Right cardiac atrium (tissue), 5 donors: ENCODE measurements at regions not wholly inside any gene's neighbourhood (a gene's known extent, or its start where the extent isn't known, plus 50 kb on each side); places are given as distances from the start of the nearest gene placed in this dataset.

Experiments
- ATAC-seq, 2 donors: fragments of 200-7000 bp; cut with Tn5 transposase; one replicate each; pipeline versions ENCODE4 v1.8.0 to v1.9.1; 2020; ENCODE audit warnings: moderate library complexity in 2 of 2, mild to moderate bottlenecking in 1 of 2
- DNase-seq, 3 donors: peaks; one replicate each; pipeline ENCODE4 v3.0.0-alpha.2; 2020
- H3K27ac ChIP-seq: one replicate; pipeline ENCODE4 v1.5.1; 2013; ENCODE audit warnings: mild to moderate bottlenecking, low read length, control low read depth, moderate library complexity
- H3K27me3 ChIP-seq: one replicate; pipeline ENCODE4 v1.6.1; 2013; ENCODE audit not compliant: control insufficient read depth, insufficient read depth
- H3K4me1 ChIP-seq: one replicate; pipeline ENCODE4 v1.6.1; 2013; ENCODE audit warnings: low read length; ENCODE audit not compliant: control insufficient read depth, insufficient read depth
- H3K4me3 ChIP-seq: one replicate; pipeline ENCODE4 v1.5.1; 2013; ENCODE audit warnings: low read length, control low read depth
- H3K9me3 ChIP-seq: one replicate; pipeline ENCODE4 v1.6.1; 2013; ENCODE audit warnings: low read length; ENCODE audit not compliant: control insufficient read depth
- WGBS: extraction: QIAGEN DNeasy Blood & Tissue Kit; methylation state at CpG from one replicate; pipeline ENCODE4 v1.1.7; 2013; 5-methylcytosine and 5-hydroxymethylcytosine counted together
- intact Hi-C, 4 donors: fragments of 100-400 bp; cut with DNase I; formaldehyde crosslinking; loops; one replicate each; pipeline versions ENCODE4 v1.11.0 to v1.14.0; 2022 to 2023
- donor health status: healthy with polysubstance abuse.
- donor health status: DM: no; HTN: yes; CAD: no.
- donor health status: DM: no; HTN: no; CAD: no.
- donor health status: DM: no; HTN: yes; CAD: no; lungs with severe emphysema.
- donor health status: DM: yes; HTN: yes; CAD: no.

DNA sequence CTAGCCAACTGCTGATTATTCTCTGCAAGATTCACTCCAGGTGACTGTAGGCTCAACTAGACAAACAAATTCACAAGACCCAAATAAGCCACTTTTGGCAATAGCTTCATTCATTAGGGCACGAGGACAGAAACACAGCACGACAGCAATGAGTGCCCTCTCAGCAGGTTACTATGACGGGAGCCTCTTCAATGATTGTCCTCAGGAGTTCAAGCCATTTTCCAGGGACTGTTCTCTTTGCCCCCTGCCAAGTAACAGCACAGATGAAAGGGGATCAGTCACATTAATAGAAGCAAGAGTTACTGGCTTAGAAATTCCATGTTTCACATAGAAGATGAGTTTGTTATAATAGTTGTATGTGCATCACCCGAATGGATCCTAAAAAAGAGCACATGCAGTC, 712.2 kb downstream of the CDH8 start:
- Histone ChIP-seq H3K27ac (no peak overlapping the region), H3K27me3 (no peaks in the 10 kb centered on the region), H3K9me3 (no peaks in the 10 kb centered on the region), H3K4me1 (no peaks in the 10 kb centered on the region), H3K4me3 (no peak overlapping the region)
- DNase-seq (no peak), ATAC-seq (no peak)
- intact Hi-C loops: no loop called here
- 55% methylated on average over 4 of the region's 4 CpGs for WGBS

DNA sequence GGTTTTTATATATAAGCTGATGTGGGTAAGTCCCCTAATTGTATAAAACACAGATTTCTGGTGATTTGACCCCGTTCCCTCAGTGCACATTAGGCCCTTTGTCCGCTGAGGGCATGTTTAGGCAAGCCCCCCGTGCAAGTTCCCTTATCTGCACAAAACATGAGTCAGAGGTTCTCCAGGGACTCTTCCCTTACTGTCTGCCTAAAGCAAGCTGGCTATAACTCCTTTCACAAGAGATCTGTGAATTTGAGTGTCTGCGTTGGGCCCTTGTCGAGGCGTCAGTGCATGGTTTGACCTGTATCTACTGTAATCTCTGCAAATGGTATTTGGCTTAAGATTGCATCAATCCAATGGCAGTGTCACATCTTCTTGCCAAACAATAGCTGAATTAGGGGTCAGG, 712.8 kb downstream of the CDH8 start:
- Histone ChIP-seq H3K9me3 (no peaks in the 10 kb centered on the region), H3K27me3 (no peaks in the 10 kb centered on the region), H3K27ac (no peak overlapping the region), H3K4me1 (no peaks in the 10 kb centered on the region), H3K4me3 (no peak overlapping the region)
- no peak for DNase-seq
- WGBS: 33% methylated on average over 6 of the region's 6 CpGs
- ATAC-seq: no peak
- intact Hi-C loops: no loop called here

DNA sequence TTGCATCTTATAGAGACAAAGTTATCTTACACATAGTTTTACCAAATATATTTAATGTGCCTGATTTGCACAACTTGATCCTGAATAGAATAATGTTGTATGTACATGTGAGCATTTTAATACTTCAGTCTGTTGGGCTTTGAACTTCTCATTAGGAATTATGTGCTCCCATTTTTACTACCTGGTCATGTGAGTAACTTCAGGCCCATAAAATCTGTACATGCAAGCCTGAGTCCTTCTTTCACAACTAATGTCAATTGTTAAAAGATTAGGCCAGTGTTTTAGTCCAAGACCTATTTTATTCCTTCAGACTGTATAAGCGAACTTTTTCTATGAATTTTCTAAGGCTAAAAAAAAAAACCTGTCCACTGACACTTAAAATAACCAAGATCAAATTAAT, 715.4 kb downstream of the CDH8 start:
- WGBS: 82% methylated on average over 1 of the region's 1 CpG
- intact Hi-C loops: no loop called here
- DNase-seq (no peak), ATAC-seq (no peak)
- no peak overlapping the region for H3K4me3 ChIP-seq
- H3K9me3 ChIP-seq: no peaks in the 10 kb centered on the region
- no peaks in the 10 kb centered on the region for H3K4me1 ChIP-seq
- H3K27ac ChIP-seq: no peak overlapping the region
- H3K27me3 ChIP-seq: no peaks in the 10 kb centered on the region

DNA sequence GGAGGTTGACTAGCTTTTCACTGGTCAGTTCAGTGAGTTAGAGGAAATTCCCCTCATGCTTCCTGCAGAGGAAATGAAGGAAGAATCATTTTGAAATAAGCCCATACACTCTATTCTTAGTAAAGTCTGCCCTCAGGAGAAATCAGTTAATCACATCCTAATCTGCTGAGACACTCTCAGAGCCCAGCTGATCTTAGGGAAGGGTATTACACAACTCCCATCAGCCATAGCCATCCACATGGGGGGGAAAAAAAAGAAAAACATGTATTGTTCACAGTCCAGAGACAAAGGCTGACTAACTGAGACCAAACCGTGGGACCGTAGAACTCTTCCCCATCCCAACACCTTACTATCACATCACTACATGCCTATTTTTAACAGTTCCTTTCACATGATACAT, 722.3 kb downstream of the CDH8 start:
- no peaks in the 10 kb centered on the region for H3K9me3 ChIP-seq
- intact Hi-C loops: no loop called here
- H3K27me3 ChIP-seq: no peaks in the 10 kb centered on the region
- no peaks in the 10 kb centered on the region for H3K4me1 ChIP-seq
- no peak for ATAC-seq
- 45% methylated on average over 2 of the region's 2 CpGs for WGBS
- no peak overlapping the region for H3K4me3 ChIP-seq
- H3K27ac ChIP-seq: no peak overlapping the region
- no peak for DNase-seq

DNA sequence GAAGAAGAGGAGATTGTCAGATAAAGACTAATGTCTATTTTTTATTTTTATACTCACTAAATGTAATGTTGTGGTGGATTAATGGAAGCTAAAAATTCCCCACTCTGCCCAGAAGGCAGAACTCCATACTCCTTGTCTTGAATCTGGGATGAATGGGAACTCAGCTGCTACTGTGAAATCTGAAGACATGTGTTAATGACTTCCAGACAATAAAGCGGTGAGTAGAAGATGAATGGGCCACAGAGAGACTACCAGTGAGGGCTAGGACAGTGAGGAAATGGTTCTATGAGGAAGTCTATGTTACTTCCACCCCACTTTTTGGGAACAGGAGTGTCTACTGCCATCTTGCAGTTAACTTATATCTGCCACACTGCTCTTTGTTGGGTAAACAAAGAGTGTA, 726.9 kb downstream of the CDH8 start:
- Histone ChIP-seq H3K4me3 (no peak overlapping the region), H3K9me3 (no peaks in the 10 kb centered on the region), H3K27me3 (no peaks in the 10 kb centered on the region), H3K4me1 (no peaks in the 10 kb centered on the region), H3K27ac (no peak overlapping the region)
- 93% methylated on average over 1 of the region's 1 CpG for WGBS
- ATAC-seq (no peak), DNase-seq (no peak)
- intact Hi-C loops: no loop called here

DNA sequence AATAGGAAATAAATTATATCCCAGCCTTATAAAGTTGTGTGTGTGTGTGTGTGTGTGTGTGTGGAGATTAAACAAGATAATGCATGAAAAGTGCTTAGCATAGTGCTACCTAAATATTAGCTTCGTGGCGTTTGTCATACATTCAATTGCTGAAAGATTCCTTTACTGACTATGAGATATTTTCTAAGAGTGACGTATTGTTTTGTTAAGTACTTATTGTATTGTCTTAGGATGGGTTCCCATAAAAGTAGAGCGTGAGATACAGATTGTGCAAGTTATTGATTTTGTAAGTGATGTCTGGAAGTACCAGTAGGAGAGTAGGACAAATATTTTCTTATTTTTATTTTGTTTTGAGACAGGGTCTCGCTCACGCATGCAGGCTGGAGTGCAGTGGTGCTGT, 730.0 kb downstream of the CDH8 start:
- intact Hi-C loops: no loop called here
- no peak overlapping the region for H3K27ac ChIP-seq
- no peaks in the 10 kb centered on the region for H3K27me3 ChIP-seq
- no peak overlapping the region for H3K4me3 ChIP-seq
- no peaks in the 10 kb centered on the region for H3K4me1 ChIP-seq
- H3K9me3 ChIP-seq: no peaks in the 10 kb centered on the region
- 92% methylated on average over 6 of the region's 6 CpGs for WGBS
- DNase-seq: no peak
- no peak for ATAC-seq

DNA sequence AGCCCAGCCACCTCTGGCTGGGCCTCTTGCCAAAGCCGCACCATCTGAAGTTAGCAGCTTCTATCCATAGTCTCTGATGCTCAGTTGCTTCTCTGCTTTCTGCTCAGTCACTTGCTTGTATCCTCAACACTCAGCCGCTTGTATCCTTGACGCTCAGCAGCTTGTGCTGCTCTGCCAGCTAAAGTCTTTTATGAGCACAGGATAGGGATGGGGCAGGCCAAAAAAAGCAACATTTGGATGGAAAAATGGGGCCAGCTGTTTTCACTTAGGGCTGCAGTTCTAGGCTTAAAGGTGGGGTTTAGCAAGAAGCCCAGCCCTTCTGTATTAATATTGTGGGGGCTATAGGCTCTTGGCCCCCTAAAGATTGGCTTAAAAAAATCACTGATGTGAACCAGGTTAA, 739.4 kb downstream of the CDH8 start:
- no peaks in the 10 kb centered on the region for H3K9me3 ChIP-seq
- intact Hi-C loops: no loop called here
- H3K4me1 ChIP-seq: no peaks in the 10 kb centered on the region
- WGBS: 59% methylated on average over 3 of the region's 3 CpGs
- H3K27me3 ChIP-seq: no peaks in the 10 kb centered on the region
- no peak overlapping the region for H3K27ac ChIP-seq
- no peak overlapping the region for H3K4me3 ChIP-seq
- ATAC-seq (no peak), DNase-seq (no peak)

DNA sequence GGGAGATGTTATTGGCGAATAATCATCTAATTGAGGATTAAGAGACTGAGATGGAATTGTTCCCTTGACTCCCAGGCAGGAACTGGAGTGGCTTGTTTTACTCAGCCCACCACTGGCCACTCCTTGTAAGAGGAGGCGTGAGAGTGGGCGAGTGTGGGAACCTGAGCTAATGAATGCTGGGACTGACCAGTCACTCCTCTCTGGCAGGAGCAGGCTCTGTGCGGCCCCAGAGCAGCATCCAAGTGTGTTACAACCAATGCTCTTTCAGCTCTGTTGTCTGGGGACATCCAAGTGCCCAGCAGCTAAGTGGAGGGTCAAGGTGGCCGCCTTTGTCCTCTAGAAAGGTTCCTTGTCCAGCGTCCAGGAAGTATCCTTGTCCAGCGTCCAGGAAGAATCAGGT, 739.9 kb downstream of the CDH8 start:
- H3K27ac ChIP-seq: no peak overlapping the region
- 72% methylated on average over 7 of the region's 7 CpGs for WGBS
- intact Hi-C loops: no loop called here
- no peaks in the 10 kb centered on the region for H3K9me3 ChIP-seq
- ATAC-seq (no peak), DNase-seq (no peak)
- no peak overlapping the region for H3K4me3 ChIP-seq
- H3K4me1 ChIP-seq: no peaks in the 10 kb centered on the region
- no peaks in the 10 kb centered on the region for H3K27me3 ChIP-seq

DNA sequence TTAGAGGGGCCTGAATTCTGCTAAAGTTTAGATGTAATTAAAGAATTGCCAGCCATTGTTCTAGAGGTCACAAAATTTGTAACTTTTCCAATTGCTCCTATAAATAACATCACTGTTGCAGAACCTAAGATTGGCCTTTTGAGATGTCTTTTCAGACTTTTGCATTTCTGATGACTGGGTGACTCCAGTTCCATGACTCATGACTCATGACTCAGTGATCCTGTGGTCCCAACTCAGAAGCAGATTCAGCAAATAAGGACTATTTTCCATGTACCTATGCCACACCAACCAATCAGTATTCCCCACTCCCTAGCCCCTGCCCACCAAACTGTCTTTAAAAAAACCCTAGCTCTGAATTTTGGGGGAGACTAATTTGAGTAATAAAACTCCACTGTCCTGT, 740.9 kb downstream of the CDH8 start:
- no peak overlapping the region for H3K27ac ChIP-seq
- H3K4me1 ChIP-seq: no peaks in the 10 kb centered on the region
- H3K9me3 ChIP-seq: no peaks in the 10 kb centered on the region
- H3K27me3 ChIP-seq: no peaks in the 10 kb centered on the region
- DNase-seq: no peak
- ATAC-seq: no peak
- H3K4me3 ChIP-seq: no peak overlapping the region
- intact Hi-C loops: no loop called here

DNA sequence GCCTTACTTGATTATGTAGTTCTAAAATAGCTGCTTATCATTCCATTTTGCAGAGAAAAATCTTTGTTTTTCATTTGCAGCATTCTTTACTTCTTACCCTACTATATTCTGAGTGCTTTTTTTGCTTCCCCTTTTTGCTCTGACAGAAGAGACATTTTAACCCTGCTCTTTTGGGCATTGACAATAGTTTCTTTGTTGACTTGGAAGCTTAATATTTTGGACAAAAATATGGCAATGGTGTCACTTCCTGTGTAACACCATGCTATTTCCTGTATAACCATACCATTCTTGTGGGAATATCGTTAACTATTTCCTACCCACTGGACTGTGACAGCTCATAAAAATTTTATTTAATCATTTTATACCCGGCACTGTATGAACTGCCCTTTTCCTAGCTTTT, 747.1 kb downstream of the CDH8 start:
- H3K27me3 ChIP-seq: no peaks in the 10 kb centered on the region
- DNase-seq (no peak), ATAC-seq (no peak)
- no peaks in the 10 kb centered on the region for H3K4me1 ChIP-seq
- no peak overlapping the region for H3K4me3 ChIP-seq
- 62% methylated on average over 2 of the region's 2 CpGs for WGBS
- no peak overlapping the region for H3K27ac ChIP-seq
- H3K9me3 ChIP-seq: no peaks in the 10 kb centered on the region
- intact Hi-C loops: no loop called here

DNA sequence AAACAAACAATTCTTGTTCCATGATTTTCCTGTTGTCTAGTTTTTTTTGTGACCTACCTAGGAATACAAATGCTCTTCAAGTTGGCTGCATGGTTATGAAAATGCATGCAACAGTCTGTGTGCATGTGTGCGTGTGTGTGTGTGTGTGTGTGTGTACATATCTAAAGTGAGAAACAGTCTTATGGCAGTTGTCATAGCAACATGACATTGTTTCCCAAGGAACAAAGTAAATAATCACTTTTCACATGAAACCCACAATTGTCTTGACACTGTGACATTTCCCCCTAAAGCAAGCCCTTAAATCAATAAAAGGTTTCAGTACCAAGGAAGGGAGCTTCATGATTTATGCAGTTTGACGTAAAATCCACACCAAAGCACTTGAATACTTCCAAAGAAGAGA, 758.4 kb downstream of the CDH8 start:
- Histone ChIP-seq H3K27ac (no peak overlapping the region), H3K9me3 (no peaks in the 10 kb centered on the region)
- intact Hi-C loops: no loop called here

DNA sequence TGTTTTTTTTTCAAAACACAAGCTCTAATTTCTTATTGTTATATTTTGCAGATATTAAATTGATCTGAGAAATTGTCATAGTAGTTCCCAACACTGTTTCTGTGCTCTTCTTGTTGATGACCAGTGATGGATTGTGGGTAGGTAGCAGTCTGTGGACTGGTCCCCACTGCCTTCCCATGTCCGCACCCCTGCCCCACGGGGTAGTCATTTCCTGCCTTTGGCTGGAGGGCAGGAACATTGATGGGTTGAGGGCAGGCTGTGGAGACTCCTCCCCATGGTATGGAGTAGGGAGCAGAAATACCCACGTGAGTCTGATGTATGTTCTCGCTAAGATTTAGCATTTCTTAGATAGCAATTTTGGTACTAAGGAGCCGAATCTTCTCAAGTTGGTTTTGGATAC, 762.0 kb downstream of the CDH8 start:
- intact Hi-C loops: no loop called here
- 86% methylated on average over 5 of the region's 5 CpGs for WGBS
- H3K27ac ChIP-seq: no peak overlapping the region

More for the DNA sequence above, 758.4 kb downstream of the CDH8 start:
- Histone ChIP-seq H3K27me3 (no peaks in the 10 kb centered on the region), H3K4me1 (no peaks in the 10 kb centered on the region), H3K4me3 (no peak overlapping the region)
- 88% methylated on average over 2 of the region's 2 CpGs for WGBS
- ATAC-seq (no peak), DNase-seq (no peak)

More for the DNA sequence above, 762.0 kb downstream of the CDH8 start:
- no peaks in the 10 kb centered on the region for H3K9me3 ChIP-seq
- H3K4me1 ChIP-seq: no peaks in the 10 kb centered on the region
- H3K27me3 ChIP-seq: no peaks in the 10 kb centered on the region
- ATAC-seq (no peak), DNase-seq (no peak)
- no peak overlapping the region for H3K4me3 ChIP-seq
